ENCODE measurements at regions not wholly inside any gene's neighbourhood (a gene's known extent, or its start where the extent isn't known, plus 50 kb on each side); places are given as distances from the start of the nearest gene placed in this dataset.

- no peak overlapping the region for H2AFZ ChIP-seq (ENCODE audit: low read length)
- H4K8ac ChIP-seq (replicated peaks; ENCODE audit: insufficient read length, low read depth, low read length): no peak overlapping the region
- peak overlapping the region; percentile 36 for H3K4me2 ChIP-seq (ENCODE audit: insufficient read depth, insufficient read length, low read length)
- H2BK5ac ChIP-seq (ENCODE audit: insufficient read length, low read length): no peak overlapping the region
- peaks cover 5% of the 10 kb centered on the region; the same call in 1 of the 2 replicates for H3K4me1 ChIP-seq (ENCODE audit: insufficient read depth, low read length)
- H3K27ac ChIP-seq (ENCODE audit: insufficient read length, low read depth, low read length): no peak overlapping the region
- Mint-ChIP-seq H3K36me3 (ENCODE audit: insufficient read depth in 1 of 3, low read depth in 3 of 3) (peaks cover 2 to 17% (median 9%) of the 10 kb centered on the region in 3 experiments; a peak in 5 of 7 replicates), H3K27me3 (ENCODE audit: low read depth) (peaks cover 31% of the 10 kb centered on the region), H3K4me1 (peaks cover 40 to 43% of the 10 kb centered on the region in 2 experiments), H3K4me3 (peak overlapping the region; percentile 40 to 61; a peak in 3 of 5 replicates), H3K27ac (peak overlapping the region; percentile 95 to 98 (median 98); a peak in 6 of 7 replicates), H3K9me3 (peaks cover 14% of the 10 kb centered on the region in 2 experiments)
- no peak overlapping the region for H3K23ac ChIP-seq (ENCODE audit: insufficient read length, low read depth, low read length)
- no CpG with 5 or more reads among the region's 19 CpGs for WGBS (ENCODE audit: extremely low coverage, insufficient read length, low lambda C conversion rate)
- H3K14ac ChIP-seq (ENCODE audit: insufficient read depth, low read length): 0 out of 2 replicates have a peak overlapping the region, but pooled peaks have one; percentile 42
- H3K79me2 ChIP-seq (ENCODE audit: insufficient read depth, low read length): no peaks in the 10 kb centered on the region
- H3K56ac ChIP-seq (ENCODE audit: insufficient read length, low read depth, low read length): no peak overlapping the region
- H4K20me1 ChIP-seq (ENCODE audit: control insufficient read depth, insufficient read depth, insufficient read length): no peaks in the 10 kb centered on the region
- no peak overlapping the region for H3K4ac ChIP-seq (ENCODE audit: low read depth, low read length)
- H3T11ph ChIP-seq (ENCODE audit: low read length): no peak overlapping the region
- H2AK5ac ChIP-seq (ENCODE audit: insufficient read length, low read length): no peak overlapping the region
- H3K27me3 ChIP-seq (ENCODE audit: insufficient read depth, low read length): no peaks in the 10 kb centered on the region
- no peak overlapping the region for H2BK15ac ChIP-seq (ENCODE audit: low read depth, low read length)
- no peak overlapping the region for H3K9ac ChIP-seq (ENCODE audit: extremely low read depth, insufficient read length, low read length)
- H3K18ac ChIP-seq (ENCODE audit: insufficient read length, low read depth, low read length): peak overlapping the region; percentile 81
- DNase-seq: peak; percentile 92
- no peak overlapping the region for H2BK20ac ChIP-seq (ENCODE audit: low read depth, low read length, poor library complexity, severe bottlenecking)
- no peak overlapping the region for H4K91ac ChIP-seq (ENCODE audit: insufficient read length, low read depth, low read length)
- H3K79me1 ChIP-seq (ENCODE audit: insufficient read depth, low read depth, low read length, poor library complexity, severe bottlenecking): no peaks in the 10 kb centered on the region
- no peaks in the 10 kb centered on the region for H3K9me3 ChIP-seq (ENCODE audit: control insufficient read depth, low read depth, low read length)
- H2BK120ac ChIP-seq (ENCODE audit: low read depth, low read length, poor library complexity, severe bottlenecking): no peak overlapping the region
- peaks cover 2% of the 10 kb centered on the region for H3K23me2 ChIP-seq (ENCODE audit: insufficient read length, low read depth, low read length, poor library complexity, severe bottlenecking)
- no peak for TF ChIP-seq CTCF (conservative IDR thresholded peaks at IDR 0.05)
- H4K5ac ChIP-seq (ENCODE audit: insufficient read length, low read depth, low read length): no peak overlapping the region
- H2BK12ac ChIP-seq (ENCODE audit: insufficient read length, low read depth, low read length): no peak overlapping the region
Observed at GRCh38 chr10:131676800-131677421, 223.9 kb upstream of the PPP2R2D start.
